WERI-Rb-1 (cell line): ENCODE measurements at regions not wholly inside any gene's neighbourhood (a gene's known extent, or its start where the extent isn't known, plus 50 kb on each side); places are given as distances from the start of the nearest gene placed in this dataset.

Experiments used
- DNase-seq: peaks from one replicate; pipeline ENCODE4 v3.0.0-alpha.2; 2020
- H3K27ac ChIP-seq: fragments of 250-450 bp; sonication (Bioruptor Pico); 2 replicates; pipeline ENCODE4 v1.5.1; 2020; ENCODE audit warnings: mild to moderate bottlenecking, moderate library complexity
- H3K27me3 ChIP-seq: fragments of 250-450 bp; sonication (Bioruptor Pico); 2 replicates; pipeline ENCODE4 v1.5.1; 2021; ENCODE audit warnings: mild to moderate bottlenecking, low read depth, moderate library complexity; ENCODE audit not compliant: insufficient read depth, severe bottlenecking
- H3K36me3 ChIP-seq: fragments of 250-450 bp; sonication (Bioruptor Pico); 2 replicates; pipeline ENCODE4 v1.5.1; 2020; ENCODE audit warnings: mild to moderate bottlenecking, moderate library complexity
- H3K4me3 ChIP-seq: 2 replicates; pipeline ENCODE4 v1.5.1; 2011; ENCODE audit warnings: low read depth, mild to moderate bottlenecking, control low read depth, low read length
- H3K9me3 ChIP-seq: fragments of 250-450 bp; sonication (Bioruptor Pico); 2 replicates; pipeline ENCODE4 v1.5.1; 2021; ENCODE audit warnings: mild to moderate bottlenecking, moderate library complexity; ENCODE audit not compliant: severe bottlenecking
- TF ChIP-seq, protein P1 (sequence below): IDR thresholded peaks from 2 replicates; pipeline ENCODE4 v1.5.1; 2011; ENCODE audit warnings: low read depth, mild to moderate bottlenecking, control low read depth, inconsistent platforms, low read length

- no peak for DNase-seq
- H3K27me3 ChIP-seq = peaks cover 64% of the 10 kb centered on the region
- H3K4me3 ChIP-seq = no peak overlapping the region
- no peak overlapping the region for H3K27ac ChIP-seq
- no peaks in the 10 kb centered on the region for H3K36me3 ChIP-seq
- TF ChIP-seq, protein P1, sequence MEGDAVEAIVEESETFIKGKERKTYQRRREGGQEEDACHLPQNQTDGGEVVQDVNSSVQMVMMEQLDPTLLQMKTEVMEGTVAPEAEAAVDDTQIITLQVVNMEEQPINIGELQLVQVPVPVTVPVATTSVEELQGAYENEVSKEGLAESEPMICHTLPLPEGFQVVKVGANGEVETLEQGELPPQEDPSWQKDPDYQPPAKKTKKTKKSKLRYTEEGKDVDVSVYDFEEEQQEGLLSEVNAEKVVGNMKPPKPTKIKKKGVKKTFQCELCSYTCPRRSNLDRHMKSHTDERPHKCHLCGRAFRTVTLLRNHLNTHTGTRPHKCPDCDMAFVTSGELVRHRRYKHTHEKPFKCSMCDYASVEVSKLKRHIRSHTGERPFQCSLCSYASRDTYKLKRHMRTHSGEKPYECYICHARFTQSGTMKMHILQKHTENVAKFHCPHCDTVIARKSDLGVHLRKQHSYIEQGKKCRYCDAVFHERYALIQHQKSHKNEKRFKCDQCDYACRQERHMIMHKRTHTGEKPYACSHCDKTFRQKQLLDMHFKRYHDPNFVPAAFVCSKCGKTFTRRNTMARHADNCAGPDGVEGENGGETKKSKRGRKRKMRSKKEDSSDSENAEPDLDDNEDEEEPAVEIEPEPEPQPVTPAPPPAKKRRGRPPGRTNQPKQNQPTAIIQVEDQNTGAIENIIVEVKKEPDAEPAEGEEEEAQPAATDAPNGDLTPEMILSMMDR = no peak
- no peaks in the 10 kb centered on the region for H3K9me3 ChIP-seq
Measured at GRCh38 chr4:187271848-187272247, 548.2 kb upstream of the FAT1 start.

- no peaks in the 10 kb centered on the region for H3K9me3 ChIP-seq
- H3K27ac ChIP-seq = no peak overlapping the region
- no peaks in the 10 kb centered on the region for H3K36me3 ChIP-seq
- H3K4me3 ChIP-seq = no peak overlapping the region
- H3K27me3 ChIP-seq = peaks cover 82% of the 10 kb centered on the region
- TF ChIP-seq, protein P1 = no peak
- DNase-seq = no peak
Measured at GRCh38 chr4:187274153-187274552, 550.5 kb upstream of the FAT1 start.

DNA sequence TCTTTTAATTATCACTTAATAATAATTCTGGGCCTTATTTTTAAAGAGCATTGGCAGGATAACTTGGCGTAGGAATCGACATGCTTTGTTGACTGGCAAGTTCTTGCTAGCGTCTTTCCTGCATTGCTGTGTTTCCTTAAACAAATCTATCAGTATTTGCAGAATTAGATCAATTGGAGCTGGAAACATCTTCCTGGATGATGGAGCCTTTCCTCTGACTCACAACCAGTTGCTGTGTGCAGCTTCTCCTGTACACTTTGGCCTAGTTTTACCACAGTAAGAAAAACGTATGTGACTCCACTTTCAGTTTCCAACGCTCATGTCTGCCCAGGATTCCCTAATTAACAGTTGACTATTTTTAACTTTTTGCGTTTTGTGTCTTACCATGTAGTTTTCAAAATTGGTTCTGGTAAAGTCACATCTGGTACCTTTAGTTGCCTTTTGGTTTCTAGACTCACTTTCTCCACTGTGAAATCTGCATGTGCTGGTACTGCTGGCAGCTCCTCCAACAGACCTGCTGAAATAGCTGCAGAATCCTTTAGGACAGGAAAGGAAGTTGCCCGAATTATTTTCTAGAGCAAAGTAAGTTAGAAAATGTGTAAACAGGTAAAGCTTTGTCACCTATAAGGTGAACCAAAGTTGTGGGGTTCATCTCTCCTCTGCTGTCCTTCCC, 553.2 kb upstream of the FAT1 start:
- H3K9me3 ChIP-seq = no peaks in the 10 kb centered on the region
- H3K27ac ChIP-seq = no peak overlapping the region
- no peaks in the 10 kb centered on the region for H3K36me3 ChIP-seq
- DNase-seq = no peak
- H3K27me3 ChIP-seq = peaks cover 91% of the 10 kb centered on the region
- TF ChIP-seq, protein P1 = no peak
- no peak overlapping the region for H3K4me3 ChIP-seq

GRCh38 chr4:187283201-187283955, 559.7 kb upstream of the FAT1 start:
- Histone ChIP-seq H3K27me3 (peaks cover 77% of the 10 kb centered on the region), H3K9me3 (no peaks in the 10 kb centered on the region), H3K36me3 (no peaks in the 10 kb centered on the region), H3K4me3 (no peak overlapping the region), H3K27ac (no peak overlapping the region)
- DNase-seq = no peak
- TF ChIP-seq, protein P1 = no peak

DNA sequence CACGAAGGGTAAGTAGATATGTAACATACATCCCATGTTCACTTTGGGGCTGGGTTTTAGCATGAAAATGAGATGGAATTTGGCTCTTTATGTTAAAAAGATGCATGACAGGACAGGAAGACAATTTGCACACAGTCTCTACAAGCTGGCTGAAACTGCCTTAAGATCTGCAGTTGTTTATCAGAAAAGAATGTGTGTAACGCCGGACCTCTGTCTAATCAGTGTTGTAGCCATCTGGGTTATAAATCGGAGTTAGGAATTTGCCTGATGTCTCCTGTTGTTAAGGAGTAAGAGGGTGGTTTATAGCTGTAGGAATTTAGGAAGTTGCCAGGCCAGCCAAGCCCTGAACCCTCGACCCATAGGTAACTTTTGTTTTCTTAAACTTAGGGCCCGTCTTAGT, 562.9 kb upstream of the FAT1 start:
- H3K27ac ChIP-seq = no peak overlapping the region
- no peaks in the 10 kb centered on the region for H3K36me3 ChIP-seq
- no peak overlapping the region for H3K4me3 ChIP-seq
- no peak for DNase-seq
- no peaks in the 10 kb centered on the region for H3K9me3 ChIP-seq
- H3K27me3 ChIP-seq = peaks cover 71% of the 10 kb centered on the region
- TF ChIP-seq, protein P1 = no peak
